Mucosa of descending colon (tissue), 3 donors: ENCODE measurements at regions not wholly inside any gene's neighbourhood (a gene's known extent, or its start where the extent isn't known, plus 50 kb on each side); places are given as distances from the start of the nearest gene placed in this dataset.

Experiments used
- ATAC-seq: fragments of 200-7000 bp; cut with Tn5 transposase; one replicate; pipeline ENCODE4 v1.9.1; 2020; ENCODE audit warnings: mild to moderate bottlenecking, moderate library complexity
- DNase-seq, 3 donors: peaks; one replicate each; pipeline ENCODE4 v3.0.0-alpha.2; 2020
- H3K36me3 ChIP-seq: fragments of 200-600 bp; one replicate; pipeline ENCODE4 v1.8.0; 2021; ENCODE audit warnings: low read depth, mild to moderate bottlenecking
- H3K4me1 ChIP-seq: fragments of 200-600 bp; one replicate; pipeline ENCODE4 v1.8.0; 2021; ENCODE audit warnings: low read depth, mild to moderate bottlenecking
- H3K4me3 ChIP-seq: fragments of 200-600 bp; one replicate; pipeline ENCODE4 v1.8.0; 2021; ENCODE audit warnings: mild to moderate bottlenecking
- H3K9me3 ChIP-seq: fragments of 200-600 bp; one replicate; pipeline ENCODE4 v1.8.0; 2021; ENCODE audit warnings: mild to moderate bottlenecking
- intact Hi-C, 2 donors: fragments of 100-400 bp; cut with DNase I in 1 of 2; cut with micrococcal nuclease in 1 of 2; formaldehyde crosslinking; loops; one replicate each; pipeline versions ENCODE4 v1.11.0 to v1.11.1; 2022; cut with DNase I, micrococcal nuclease
- TF ChIP-seq, protein P1 (sequence below): fragments of 200-600 bp; IDR thresholded peaks from one replicate; pipeline ENCODE4 v1.8.0; 2022; ENCODE audit warnings: antibody characterized with exemption, mild to moderate bottlenecking
- donor health status: DM: no; HTN: no; CAD: no; lungs with moderate emphysema.
- donor health status: DM: no; HTN: no; CAD: no.
- donor health status: DM: no; HTN: yes; CAD: no.

GRCh38 chr12:40632171-40632570 lies 60.1 kb upstream of the CNTN1 start:
- Histone ChIP-seq H3K4me3 (no peak overlapping the region), H3K9me3 (no peaks in the 10 kb centered on the region), H3K4me1 (no peaks in the 10 kb centered on the region), H3K36me3 (no peaks in the 10 kb centered on the region)
- TF ChIP-seq, protein P1, sequence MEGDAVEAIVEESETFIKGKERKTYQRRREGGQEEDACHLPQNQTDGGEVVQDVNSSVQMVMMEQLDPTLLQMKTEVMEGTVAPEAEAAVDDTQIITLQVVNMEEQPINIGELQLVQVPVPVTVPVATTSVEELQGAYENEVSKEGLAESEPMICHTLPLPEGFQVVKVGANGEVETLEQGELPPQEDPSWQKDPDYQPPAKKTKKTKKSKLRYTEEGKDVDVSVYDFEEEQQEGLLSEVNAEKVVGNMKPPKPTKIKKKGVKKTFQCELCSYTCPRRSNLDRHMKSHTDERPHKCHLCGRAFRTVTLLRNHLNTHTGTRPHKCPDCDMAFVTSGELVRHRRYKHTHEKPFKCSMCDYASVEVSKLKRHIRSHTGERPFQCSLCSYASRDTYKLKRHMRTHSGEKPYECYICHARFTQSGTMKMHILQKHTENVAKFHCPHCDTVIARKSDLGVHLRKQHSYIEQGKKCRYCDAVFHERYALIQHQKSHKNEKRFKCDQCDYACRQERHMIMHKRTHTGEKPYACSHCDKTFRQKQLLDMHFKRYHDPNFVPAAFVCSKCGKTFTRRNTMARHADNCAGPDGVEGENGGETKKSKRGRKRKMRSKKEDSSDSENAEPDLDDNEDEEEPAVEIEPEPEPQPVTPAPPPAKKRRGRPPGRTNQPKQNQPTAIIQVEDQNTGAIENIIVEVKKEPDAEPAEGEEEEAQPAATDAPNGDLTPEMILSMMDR: no peak
- intact Hi-C loops: no loop called here
- no peak for ATAC-seq
- DNase-seq: no peak

GRCh38 chr12:40632933-40633332 lies 59.3 kb upstream of the CNTN1 start:
- no peak for DNase-seq
- intact Hi-C loops: no loop called here
- Histone ChIP-seq H3K4me3 (no peak overlapping the region), H3K9me3 (no peaks in the 10 kb centered on the region), H3K4me1 (no peaks in the 10 kb centered on the region), H3K36me3 (no peaks in the 10 kb centered on the region)
- TF ChIP-seq, protein P1: no peak
- no peak for ATAC-seq

DNA sequence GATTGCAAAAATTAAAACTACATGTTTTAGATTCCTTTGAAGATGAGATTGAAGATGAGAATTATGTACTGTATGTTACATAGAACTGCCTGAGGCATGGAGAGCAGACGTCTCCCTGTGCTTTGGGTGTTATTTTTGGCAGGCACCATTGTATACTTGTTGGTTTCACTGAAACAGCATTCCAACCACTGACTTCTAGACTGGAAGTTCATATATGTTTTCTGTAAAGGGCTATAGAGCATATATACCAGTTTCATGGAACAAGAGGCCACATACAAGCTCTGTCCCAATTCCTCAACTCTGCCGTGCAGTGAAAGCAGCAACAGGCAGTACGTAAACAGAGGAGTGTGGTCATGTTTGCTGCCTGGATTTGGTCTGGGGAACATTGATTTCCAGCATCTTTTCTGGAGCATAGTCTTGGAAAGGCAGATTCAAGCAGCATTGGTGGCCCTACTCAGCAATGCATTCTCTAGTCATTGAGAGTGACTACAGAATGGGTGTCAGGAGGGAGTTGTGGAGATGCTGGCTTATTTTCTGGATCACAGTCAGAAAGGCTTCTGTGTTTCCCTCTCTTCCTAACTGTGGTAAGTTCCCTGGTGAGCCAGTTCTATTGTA lies 57.6 kb upstream of the CNTN1 start:
- Histone ChIP-seq H3K9me3 (no peaks in the 10 kb centered on the region), H3K36me3 (no peaks in the 10 kb centered on the region), H3K4me1 (no peaks in the 10 kb centered on the region), H3K4me3 (no peak overlapping the region)
- DNase-seq (no peak), ATAC-seq (no peak)
- TF ChIP-seq, protein P1: no peak
- intact Hi-C loops: no loop called here

DNA sequence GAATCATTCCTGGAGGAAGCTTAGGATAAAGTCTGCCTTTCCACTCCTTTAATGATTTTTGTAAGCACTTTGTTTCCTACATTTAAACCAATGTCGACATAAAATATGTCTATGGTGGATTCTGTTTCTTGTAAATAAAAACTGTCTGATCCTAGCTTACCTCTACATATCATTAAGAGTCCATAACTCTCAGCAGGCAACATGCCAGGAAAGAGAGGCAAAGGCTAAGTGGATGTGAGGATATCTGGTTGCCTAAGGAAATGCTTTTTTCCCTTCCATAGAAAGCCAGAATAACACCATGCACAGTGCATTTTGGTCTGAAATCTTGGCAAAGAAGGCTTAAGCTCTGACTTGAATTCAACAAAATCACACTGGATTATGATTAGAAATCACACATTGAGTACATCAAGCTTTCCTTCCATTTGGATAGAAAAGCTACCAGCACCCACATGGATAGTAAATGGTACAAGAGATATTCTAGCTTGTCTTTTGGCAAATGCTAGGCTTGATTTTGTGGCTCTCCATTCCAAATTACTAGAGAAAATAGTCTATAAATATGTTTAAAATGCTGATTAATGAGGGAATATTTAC lies 57.0 kb upstream of the CNTN1 start:
- TF ChIP-seq, protein P1: no peak
- H3K9me3 ChIP-seq: no peaks in the 10 kb centered on the region
- H3K4me1 ChIP-seq: no peaks in the 10 kb centered on the region
- no peak for DNase-seq
- no peak for ATAC-seq
- no peak overlapping the region for H3K4me3 ChIP-seq
- no peaks in the 10 kb centered on the region for H3K36me3 ChIP-seq
- intact Hi-C loops: no loop called here
